GM19468 (cell line): ENCODE measurements at regions not wholly inside any gene's neighbourhood (a gene's known extent, or its start where the extent isn't known, plus 50 kb on each side); places are given as distances from the start of the nearest gene placed in this dataset.
"Not testable (repeated sequence)": the region's sequence is repeated elsewhere in the genome, so short reads cannot be mapped to it uniquely, and the experiment has no call there.

Experiments used
- ATAC-seq: cut with Tn5 transposase; IDR thresholded peaks from one replicate; pipeline ENCODE4 v1.9.1; 2021; ENCODE audit warnings: mild to moderate bottlenecking, moderate library complexity, moderate number of reproducible peaks; ENCODE audit not compliant: unreplicated experiment; ENCODE audit errors: extremely low read depth

- ATAC-seq, result no peak
Measured at GRCh38 chr19:29015569-29015968, 197.4 kb downstream of the UQCRFS1 start.

GRCh38 chr19:29014857-29015436 lies 198.0 kb downstream of the UQCRFS1 start:
- ATAC-seq, result no peak

GRCh38 chr19:29013988-29014387 lies 199.0 kb downstream of the UQCRFS1 start:
- no peak for ATAC-seq

- no peak for ATAC-seq
Measured at GRCh38 chr19:29013325-29013724, 199.6 kb downstream of the UQCRFS1 start.

- ATAC-seq, result no peak
Measured at GRCh38 chr19:29012457-29012856, 200.5 kb downstream of the UQCRFS1 start.

GRCh38 chr19:29010276-29010675 lies 202.7 kb downstream of the UQCRFS1 start:
- no peak for ATAC-seq

GRCh38 chr19:29006057-29006735 lies 206.8 kb downstream of the UQCRFS1 start:
- ATAC-seq, result no peak

GRCh38 chr19:29004796-29005195 lies 208.2 kb downstream of the UQCRFS1 start:
- ATAC-seq, result no peak

- no peak for ATAC-seq
Measured at GRCh38 chr19:29003641-29004409, 209.1 kb downstream of the UQCRFS1 start.

- ATAC-seq, result no peak
Measured at GRCh38 chr19:29002336-29002735, 210.6 kb downstream of the UQCRFS1 start.

- ATAC-seq, result no peak
Measured at GRCh38 chr19:29001597-29002245, 211.2 kb downstream of the UQCRFS1 start.

GRCh38 chr19:29001141-29001581 lies 211.8 kb downstream of the UQCRFS1 start:
- no peak for ATAC-seq

- ATAC-seq, result no peak
Measured at GRCh38 chr19:28999724-29000433, 213.1 kb downstream of the UQCRFS1 start.

GRCh38 chr19:28998974-28999373 lies 214.0 kb downstream of the UQCRFS1 start:
- ATAC-seq, result no peak

- not testable (repeated sequence) for ATAC-seq
Measured at GRCh38 chr19:28997866-28998265, 215.1 kb downstream of the UQCRFS1 start.

- no peak for ATAC-seq
Measured at GRCh38 chr19:28990522-28990921, 222.4 kb downstream of the UQCRFS1 start.

- no peak for ATAC-seq
Measured at GRCh38 chr19:28989739-28990138, 223.2 kb downstream of the UQCRFS1 start.

- ATAC-seq, result no peak
Measured at GRCh38 chr19:28988066-28988465, 224.9 kb downstream of the UQCRFS1 start.

GRCh38 chr19:28987177-28987576 lies 225.8 kb downstream of the UQCRFS1 start:
- no peak for ATAC-seq

- ATAC-seq, result no peak
Measured at GRCh38 chr19:28985201-28985600, 227.8 kb downstream of the UQCRFS1 start.
